Thyroid gland (tissue), 4 donors: ENCODE measurements at regions not wholly inside any gene's neighbourhood (a gene's known extent, or its start where the extent isn't known, plus 50 kb on each side); places are given as distances from the start of the nearest gene placed in this dataset.

Experiments
- DNase-seq, 2 donors: peaks; one replicate each; pipeline ENCODE4 v3.0.0-alpha.2; 2019
- H3K27ac ChIP-seq, 3 donors: fragments of 200-600 bp; sonication (generic); 1 replicate in 2 of 3; 2 replicates in 1 of 3; pipeline ENCODE4 v1.5.1; 2016 to 2019; ENCODE audit warnings: mild to moderate bottlenecking in 1 of 3, moderate library complexity in 1 of 3
- H3K27me3 ChIP-seq: fragments of 200-600 bp; sonication (generic); one replicate; pipeline ENCODE4 v1.5.1; 2019
- H3K36me3 ChIP-seq, 2 donors: fragments of 200-600 bp; sonication (generic); one replicate each; pipeline ENCODE4 v1.5.1; 2016 to 2019
- H3K4me1 ChIP-seq, 2 donors: fragments of 200-600 bp; sonication (generic); one replicate each; pipeline ENCODE4 v1.5.1; 2017 to 2019
- H3K4me3 ChIP-seq, 3 donors: fragments of 200-600 bp; sonication (generic); replicated peaks in 1 of 3; 1 replicate in 2 of 3; 2 replicates in 1 of 3; pipeline ENCODE4 v1.5.1; 2016; ENCODE audit warnings: mild to moderate bottlenecking in 1 of 3
- H3K9me3 ChIP-seq: fragments of 200-600 bp; sonication (generic); one replicate; pipeline ENCODE4 v1.5.1; 2017
- POLR2A ChIP-seq, 2 donors: fragments of 450-650 bp; IDR thresholded peaks; one replicate each; pipeline ENCODE4 v1.6.1; 2017; ENCODE audit warnings: antibody characterized with exemption in 2 of 2, mild to moderate bottlenecking in 2 of 2, moderate library complexity in 1 of 2
- WGBS, 2 donors: methylation state at CpG; one replicate each; pipeline ENCODE4 v1.1.5; 2017; 5-methylcytosine and 5-hydroxymethylcytosine counted together
- intact Hi-C: fragments of 100-400 bp; cut with DNase I; formaldehyde crosslinking; loops from one replicate; pipeline ENCODE4 v1.15.1; 2023
- TF ChIP-seq, protein P1 (sequence below), 6 experiments: fragments of 200-600 bp in 3 of 6; fragments of 450-650 bp in 3 of 6; sonication (generic) in 3 of 6; IDR thresholded peaks; one replicate each; pipeline ENCODE4 v1.5.1; 2016 to 2019; ENCODE audit warnings: antibody characterized with exemption in 6 of 6, mild to moderate bottlenecking in 2 of 6, inconsistent platforms in 1 of 6, moderate library complexity in 1 of 6

DNA sequence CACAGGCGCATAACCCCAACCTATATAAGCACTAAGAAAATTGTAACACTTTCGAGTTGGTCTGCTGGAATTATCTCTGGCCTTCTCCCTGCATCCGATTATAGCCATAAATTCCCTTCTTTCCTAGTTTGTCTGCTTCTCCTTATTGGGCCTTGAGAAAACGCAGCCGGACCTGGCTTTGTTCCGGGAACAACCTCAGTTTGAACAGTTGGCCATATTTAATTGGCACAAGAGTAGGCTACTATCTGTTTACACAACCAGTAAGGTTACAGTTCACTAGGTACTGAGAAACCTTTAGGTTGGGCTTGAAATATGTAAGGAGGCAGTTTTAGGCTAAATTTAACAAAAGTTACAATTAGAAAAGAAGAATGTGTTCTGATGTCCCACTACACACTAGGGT is 176.1 kb downstream of the IPO8 start:
- Histone ChIP-seq H3K36me3 (no peaks in the 10 kb centered on the region), H3K27ac (no peak overlapping the region), H3K4me1 (no peaks in the 10 kb centered on the region), H3K9me3 (no peaks in the 10 kb centered on the region), H3K27me3 (no peaks in the 10 kb centered on the region), H3K4me3 (no peak overlapping the region)
- intact Hi-C loops = no loop called here
- no peak for TF ChIP-seq POLR2A (IDR thresholded peaks at IDR 0.05)
- TF ChIP-seq, protein P1, sequence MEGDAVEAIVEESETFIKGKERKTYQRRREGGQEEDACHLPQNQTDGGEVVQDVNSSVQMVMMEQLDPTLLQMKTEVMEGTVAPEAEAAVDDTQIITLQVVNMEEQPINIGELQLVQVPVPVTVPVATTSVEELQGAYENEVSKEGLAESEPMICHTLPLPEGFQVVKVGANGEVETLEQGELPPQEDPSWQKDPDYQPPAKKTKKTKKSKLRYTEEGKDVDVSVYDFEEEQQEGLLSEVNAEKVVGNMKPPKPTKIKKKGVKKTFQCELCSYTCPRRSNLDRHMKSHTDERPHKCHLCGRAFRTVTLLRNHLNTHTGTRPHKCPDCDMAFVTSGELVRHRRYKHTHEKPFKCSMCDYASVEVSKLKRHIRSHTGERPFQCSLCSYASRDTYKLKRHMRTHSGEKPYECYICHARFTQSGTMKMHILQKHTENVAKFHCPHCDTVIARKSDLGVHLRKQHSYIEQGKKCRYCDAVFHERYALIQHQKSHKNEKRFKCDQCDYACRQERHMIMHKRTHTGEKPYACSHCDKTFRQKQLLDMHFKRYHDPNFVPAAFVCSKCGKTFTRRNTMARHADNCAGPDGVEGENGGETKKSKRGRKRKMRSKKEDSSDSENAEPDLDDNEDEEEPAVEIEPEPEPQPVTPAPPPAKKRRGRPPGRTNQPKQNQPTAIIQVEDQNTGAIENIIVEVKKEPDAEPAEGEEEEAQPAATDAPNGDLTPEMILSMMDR (IDR thresholded peaks at IDR 0.05) = no peak
- DNase-seq = no peak
- 88 to 90% methylated on average over 6 of the region's 6 CpGs for WGBS, 2 donors

DNA sequence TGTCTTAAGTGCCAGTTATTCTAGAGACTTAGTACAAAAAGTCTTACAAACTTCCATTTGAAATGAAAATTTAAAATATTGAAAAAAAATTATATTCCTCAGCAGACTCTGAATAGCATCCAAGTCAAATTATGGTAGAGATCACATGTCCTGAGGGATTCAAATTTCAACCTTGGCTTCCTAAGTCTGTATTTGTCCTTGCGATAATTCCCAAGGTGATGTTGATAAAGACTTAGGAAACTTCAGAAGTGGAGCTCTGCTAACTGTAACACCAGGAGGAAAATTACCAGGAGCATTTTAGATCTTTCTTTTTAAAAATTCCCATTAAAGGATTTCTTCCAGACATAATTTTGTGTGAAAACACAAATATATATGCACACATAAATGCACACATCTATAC is 178.3 kb downstream of the IPO8 start:
- Histone ChIP-seq H3K27me3 (no peaks in the 10 kb centered on the region), H3K4me1 (no peaks in the 10 kb centered on the region), H3K36me3 (no peaks in the 10 kb centered on the region), H3K4me3 (no peak overlapping the region), H3K27ac (no peak overlapping the region), H3K9me3 (no peaks in the 10 kb centered on the region)
- WGBS, 2 donors = 89 to 94% methylated on average over 1 of the region's 1 CpG
- intact Hi-C loops = no loop called here
- no peak for DNase-seq
- TF ChIP-seq, protein P1 (IDR thresholded peaks at IDR 0.05) = no peak

DNA sequence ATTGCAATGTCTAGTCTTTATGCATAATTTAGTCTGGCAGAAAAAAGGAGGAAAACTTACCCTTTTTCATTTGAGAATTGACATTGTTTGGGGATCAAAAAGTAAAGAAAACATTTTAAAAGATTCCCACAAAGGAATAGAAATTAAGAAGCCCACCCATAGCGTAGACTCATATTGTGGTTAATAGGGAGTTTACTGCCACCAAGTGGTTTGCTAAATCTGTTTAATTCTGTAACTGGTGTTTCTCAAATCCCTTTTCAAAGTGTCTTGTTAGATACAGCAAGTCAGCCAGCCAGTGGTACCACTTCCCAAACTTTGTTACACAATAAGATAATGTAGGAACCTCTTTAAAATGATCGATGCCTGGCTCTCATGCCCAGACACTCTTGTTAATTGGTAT is 180.3 kb downstream of the IPO8 start:
- Histone ChIP-seq H3K27me3 (no peaks in the 10 kb centered on the region), H3K4me3 (no peak overlapping the region), H3K4me1 (no peaks in the 10 kb centered on the region), H3K36me3 (no peaks in the 10 kb centered on the region), H3K27ac (no peak overlapping the region), H3K9me3 (no peaks in the 10 kb centered on the region)
- TF ChIP-seq POLR2A (IDR thresholded peaks at IDR 0.05) = no peak
- TF ChIP-seq, protein P1 (IDR thresholded peaks at IDR 0.05) = peak in 3 of 6 experiments; percentile 7 to 31 (median 26)
- DNase-seq = no peak
- intact Hi-C loops = no loop called here
- WGBS, 2 donors = 65 to 71% methylated on average over 2 of the region's 2 CpGs

DNA sequence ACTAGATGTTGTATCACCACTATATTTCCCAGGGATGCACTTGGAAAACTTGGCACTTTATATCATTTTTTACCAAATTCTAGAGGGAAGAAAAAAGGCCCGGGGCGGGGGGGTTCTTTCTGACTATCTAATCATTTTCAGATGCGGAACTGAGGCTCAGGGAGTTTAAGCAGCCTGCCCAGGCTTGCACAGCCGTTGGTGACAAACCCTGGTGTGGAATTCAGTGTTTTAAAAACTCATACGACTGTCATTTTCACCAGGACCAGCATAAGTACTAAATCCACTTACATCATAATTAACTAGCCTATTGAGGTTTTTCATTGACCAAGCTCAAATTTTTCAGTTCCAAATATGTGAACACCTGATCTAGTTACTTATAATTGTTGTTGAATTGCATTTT is 181.0 kb downstream of the IPO8 start:
- TF ChIP-seq POLR2A (IDR thresholded peaks at IDR 0.05) = no peak
- TF ChIP-seq, protein P1 (IDR thresholded peaks at IDR 0.05) = no peak
- Histone ChIP-seq H3K4me3 (no peak overlapping the region), H3K36me3 (no peaks in the 10 kb centered on the region), H3K4me1 (no peaks in the 10 kb centered on the region), H3K9me3 (no peaks in the 10 kb centered on the region), H3K27me3 (no peaks in the 10 kb centered on the region), H3K27ac (no peak overlapping the region)
- intact Hi-C loops = no loop called here
- DNase-seq = no peak
- 79 to 80% methylated on average over 5 of the region's 5 CpGs for WGBS, 2 donors

DNA sequence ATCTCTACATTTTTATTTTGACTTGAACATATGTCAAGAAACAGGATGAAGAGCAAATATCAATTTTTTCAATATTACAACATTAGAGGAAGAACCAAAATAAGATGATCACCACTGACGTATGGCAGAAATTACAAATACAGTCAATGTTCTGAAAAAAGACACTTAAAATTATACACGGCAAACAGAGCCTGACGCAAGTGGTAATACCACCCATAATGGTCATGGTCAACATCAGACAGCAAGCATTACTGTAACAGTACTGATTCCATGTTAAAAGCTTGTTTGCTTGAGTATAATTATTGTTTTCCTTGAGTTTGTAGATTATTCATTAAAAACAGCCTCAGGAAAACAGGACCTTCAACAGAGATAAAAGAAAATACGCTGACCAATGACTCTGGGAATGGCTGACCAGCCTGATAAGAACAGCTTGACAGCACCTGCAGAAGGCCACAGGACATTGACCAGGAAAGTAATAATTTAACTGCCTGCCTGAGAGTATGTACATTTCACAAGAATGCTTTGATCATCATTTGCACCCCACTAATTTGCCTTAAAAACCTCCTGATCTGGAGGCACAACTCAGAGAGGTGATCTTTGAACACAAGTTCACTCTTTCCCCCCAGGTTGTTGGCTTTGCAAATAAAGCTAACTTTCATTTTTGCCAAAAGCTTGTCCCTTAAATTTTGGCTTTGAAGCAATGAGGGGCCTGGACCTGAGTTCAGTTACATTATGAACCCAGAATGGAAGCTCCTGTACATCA is 187.3 kb downstream of the IPO8 start:
- no peaks in the 10 kb centered on the region for H3K9me3 ChIP-seq
- H3K36me3 ChIP-seq = no peaks in the 10 kb centered on the region
- intact Hi-C loops = no loop called here
- DNase-seq = no peak
- H3K27me3 ChIP-seq = no peaks in the 10 kb centered on the region
- no peak overlapping the region for H3K4me3 ChIP-seq
- WGBS, 2 donors = 88 to 93% methylated on average over 4 of the region's 4 CpGs
- no peak for TF ChIP-seq POLR2A (IDR thresholded peaks at IDR 0.05)
- TF ChIP-seq, protein P1 (IDR thresholded peaks at IDR 0.05) = no peak
- H3K27ac ChIP-seq = no peak overlapping the region
- no peaks in the 10 kb centered on the region for H3K4me1 ChIP-seq
